Coronary artery (tissue), 2 donors: ENCODE measurements at regions not wholly inside any gene's neighbourhood (a gene's known extent, or its start where the extent isn't known, plus 50 kb on each side); places are given as distances from the start of the nearest gene placed in this dataset.
"Not testable (repeated sequence)": the region's sequence is repeated elsewhere in the genome, so short reads cannot be mapped to it uniquely, and the experiment has no call there.

Experiments
- DNase-seq: peaks from one replicate; pipeline ENCODE4 v3.0.0-alpha.2; 2017; ENCODE audit warnings: low spot score
- H3K27ac ChIP-seq, 2 donors: fragments of 200-600 bp; sonication (generic); one replicate each; pipeline ENCODE4 v1.5.1; 2016 to 2019
- H3K4me3 ChIP-seq: fragments of 200-600 bp; sonication (generic); 2 replicates; pipeline ENCODE4 v1.5.1; 2016; ENCODE audit warnings: mild to moderate bottlenecking, moderate library complexity
- TF ChIP-seq, protein P1 (sequence below): fragments of 200-600 bp; sonication (generic); IDR thresholded peaks from one replicate; pipeline ENCODE4 v1.5.1; 2019; ENCODE audit warnings: antibody characterized with exemption

DNA sequence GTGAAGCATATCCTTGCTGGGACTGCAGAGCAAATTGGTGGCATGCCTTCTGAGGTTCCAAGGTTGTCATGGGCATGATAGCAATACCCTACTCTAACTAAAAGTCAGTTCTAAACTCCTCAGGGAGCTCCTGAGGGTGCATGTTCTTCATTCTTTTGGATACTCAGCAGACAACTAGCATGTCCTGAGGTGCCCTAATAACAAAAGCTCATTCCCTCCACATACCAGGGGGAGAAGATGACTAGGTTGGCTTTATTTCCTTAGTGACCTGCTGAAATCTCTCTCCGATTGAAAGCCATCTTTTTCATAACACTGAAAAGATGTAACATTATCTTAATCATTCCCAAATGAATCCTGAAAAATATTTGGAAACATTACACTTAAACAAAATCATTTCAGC lies 188.7 kb upstream of the IGF1 start:
- no peak overlapping the region for H3K27ac ChIP-seq
- H3K4me3 ChIP-seq, result no peak overlapping the region
- TF ChIP-seq, protein P1, sequence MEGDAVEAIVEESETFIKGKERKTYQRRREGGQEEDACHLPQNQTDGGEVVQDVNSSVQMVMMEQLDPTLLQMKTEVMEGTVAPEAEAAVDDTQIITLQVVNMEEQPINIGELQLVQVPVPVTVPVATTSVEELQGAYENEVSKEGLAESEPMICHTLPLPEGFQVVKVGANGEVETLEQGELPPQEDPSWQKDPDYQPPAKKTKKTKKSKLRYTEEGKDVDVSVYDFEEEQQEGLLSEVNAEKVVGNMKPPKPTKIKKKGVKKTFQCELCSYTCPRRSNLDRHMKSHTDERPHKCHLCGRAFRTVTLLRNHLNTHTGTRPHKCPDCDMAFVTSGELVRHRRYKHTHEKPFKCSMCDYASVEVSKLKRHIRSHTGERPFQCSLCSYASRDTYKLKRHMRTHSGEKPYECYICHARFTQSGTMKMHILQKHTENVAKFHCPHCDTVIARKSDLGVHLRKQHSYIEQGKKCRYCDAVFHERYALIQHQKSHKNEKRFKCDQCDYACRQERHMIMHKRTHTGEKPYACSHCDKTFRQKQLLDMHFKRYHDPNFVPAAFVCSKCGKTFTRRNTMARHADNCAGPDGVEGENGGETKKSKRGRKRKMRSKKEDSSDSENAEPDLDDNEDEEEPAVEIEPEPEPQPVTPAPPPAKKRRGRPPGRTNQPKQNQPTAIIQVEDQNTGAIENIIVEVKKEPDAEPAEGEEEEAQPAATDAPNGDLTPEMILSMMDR, result no peak
- DNase-seq, result no peak

DNA sequence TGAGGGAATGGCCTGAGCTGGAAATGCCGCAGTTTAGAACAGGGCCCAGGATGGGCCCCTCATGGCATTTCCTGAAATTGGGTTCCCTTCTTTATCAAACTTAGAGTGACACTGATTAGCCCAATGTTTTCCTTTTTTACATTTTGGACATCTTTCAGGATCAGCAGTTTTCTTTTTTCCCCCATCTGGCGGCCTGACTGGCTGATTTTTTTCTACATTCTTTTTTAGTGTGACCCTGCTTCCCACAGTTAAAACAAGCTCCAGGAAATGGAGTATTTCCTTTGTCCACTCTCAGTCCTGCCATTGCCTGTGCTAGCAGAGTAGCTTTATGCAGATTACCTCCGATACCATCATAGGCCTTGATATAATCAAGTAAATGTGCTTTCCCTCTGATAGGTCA lies 185.8 kb upstream of the IGF1 start:
- not testable (repeated sequence) for DNase-seq, H3K4me3 ChIP-seq, H3K27ac ChIP-seq

- no peak for DNase-seq
- Histone ChIP-seq H3K4me3 (no peak overlapping the region), H3K27ac (no peak overlapping the region)
- TF ChIP-seq, protein P1, result no peak
Measured at GRCh38 chr12:102659200-102659911, 179.0 kb upstream of the IGF1 start.

- DNase-seq, result no peak
- H3K4me3 ChIP-seq, result no peak overlapping the region
- H3K27ac ChIP-seq, result no peak overlapping the region
- TF ChIP-seq, protein P1, result no peak
Measured at GRCh38 chr12:102653406-102653805, 173.0 kb upstream of the IGF1 start.

DNA sequence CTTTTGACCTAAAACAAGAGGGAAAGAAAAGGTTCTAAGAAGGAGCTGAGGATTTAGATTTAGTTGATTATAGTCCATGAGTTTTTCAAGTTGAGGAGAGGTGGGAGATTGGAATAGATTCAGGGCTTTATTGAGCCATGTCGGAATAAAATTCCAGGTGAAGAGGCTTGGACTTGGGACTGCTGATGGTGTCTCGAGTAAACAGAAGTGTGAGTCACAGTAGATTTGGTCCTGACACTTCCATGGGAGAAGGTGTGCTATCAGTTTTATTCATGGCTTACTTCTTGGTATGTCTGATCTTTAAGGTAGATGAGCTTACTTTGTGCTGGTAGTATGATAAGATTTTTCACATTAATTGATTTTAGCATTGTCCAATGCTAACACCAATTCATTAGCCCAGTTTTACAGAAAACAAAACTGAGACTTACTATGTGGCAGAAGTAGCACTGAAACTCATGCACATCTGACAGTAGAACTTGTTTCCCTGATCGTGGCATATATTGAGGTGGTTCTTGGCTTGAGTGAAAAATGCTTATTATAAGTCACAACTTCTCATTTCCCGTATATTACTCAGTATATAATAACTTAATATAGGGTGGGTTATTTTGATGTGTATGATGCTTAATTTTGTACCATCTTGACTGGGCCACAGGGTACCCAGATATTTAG lies 172.4 kb upstream of the IGF1 start:
- no peak for DNase-seq
- Histone ChIP-seq H3K27ac (no peak overlapping the region), H3K4me3 (no peak overlapping the region)
- TF ChIP-seq, protein P1, result no peak

- DNase-seq, result no peak
- TF ChIP-seq, protein P1, result no peak
- no peak overlapping the region for H3K4me3 ChIP-seq
- H3K27ac ChIP-seq, result no peak overlapping the region
Measured at GRCh38 chr12:102645968-102646367, 165.6 kb upstream of the IGF1 start.

GRCh38 chr12:102643879-102644575 lies 163.7 kb upstream of the IGF1 start:
- no peak for DNase-seq
- Histone ChIP-seq H3K4me3 (no peak overlapping the region), H3K27ac (no peak overlapping the region)
- TF ChIP-seq, protein P1, result no peak
